ENCODE measurements at regions not wholly inside any gene's neighbourhood (a gene's known extent, or its start where the extent isn't known, plus 50 kb on each side); places are given as distances from the start of the nearest gene placed in this dataset.

DNA sequence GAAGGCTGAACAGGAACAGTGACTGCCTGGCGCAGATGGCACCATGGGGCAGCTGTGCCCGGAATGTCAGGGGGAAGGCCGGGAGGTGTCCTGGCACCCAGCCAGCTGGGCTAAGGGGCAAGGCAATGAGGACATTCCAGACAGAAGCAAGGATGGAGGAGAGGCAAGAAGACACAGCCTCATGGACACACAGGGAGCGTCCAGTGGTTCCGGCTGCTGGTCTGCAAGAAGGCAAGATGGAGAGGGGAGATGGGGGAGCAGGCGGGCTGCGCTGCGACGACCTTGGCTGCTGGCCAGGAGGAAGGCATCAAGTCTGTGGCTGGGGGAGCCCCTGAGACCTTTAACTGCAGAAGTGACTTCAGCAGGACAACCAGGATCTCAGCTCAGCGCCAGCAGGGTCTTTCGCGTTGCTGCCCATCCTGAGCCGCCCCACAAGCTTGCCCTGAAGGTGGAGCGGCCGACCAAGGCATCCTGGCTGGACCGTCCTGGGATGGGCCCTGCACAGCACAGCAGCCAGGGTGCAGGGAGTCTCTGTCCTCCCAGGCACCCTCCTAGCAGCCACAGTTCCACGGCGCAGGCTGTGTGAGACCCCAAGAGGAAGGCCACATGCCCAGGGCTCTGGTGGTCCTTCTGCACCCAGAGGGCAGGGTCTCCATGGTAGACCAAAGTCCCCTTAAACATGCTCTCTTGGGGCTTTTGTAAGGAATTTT lies 531.7 kb downstream of the BRD1 start:
- H3K27me3 ChIP-seq, result peaks cover 0 to 10% (median 0%) of the 10 kb centered on the region in 11 experiments; a peak in 2 of 22 replicates
- H3K4me2 ChIP-seq, result no peak overlapping the region
- no peak overlapping the region for H3K4me3 ChIP-seq
- peaks cover 28 to 40% (median 33%) of the 10 kb centered on the region in 11 experiments for H3K9me3 ChIP-seq (replicated peaks in 1 of 11)
- H3K9ac ChIP-seq, result no peak overlapping the region
- no peaks in the 10 kb centered on the region for H4K20me1 ChIP-seq
- peaks cover 9 to 35% (median 21%) of the 10 kb centered on the region in 10 experiments for H3K4me1 ChIP-seq
- H3K36me3 ChIP-seq, result no peaks in the 10 kb centered on the region
- no peak for TF ChIP-seq Cebpa-rat (IDR thresholded peaks at IDR 0.05)
- H3K27ac ChIP-seq, result no peak overlapping the region

DNA sequence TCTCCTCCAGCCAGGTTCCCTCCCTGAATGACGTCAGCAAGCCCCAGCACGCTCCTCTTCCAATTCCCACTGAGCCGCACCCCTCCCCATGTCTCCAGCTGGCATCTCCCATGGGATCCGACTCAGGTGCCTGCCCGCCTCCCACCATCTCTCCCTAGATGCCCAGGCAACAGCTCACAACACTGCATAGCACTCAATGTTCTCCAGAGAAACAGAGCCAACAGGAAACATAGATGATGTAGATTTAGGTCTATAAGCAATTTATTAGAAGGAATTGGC lies 532.3 kb downstream of the BRD1 start:
- Histone ChIP-seq H3K4me2 (no peak overlapping the region), H3K27me3 (peaks cover 0 to 6% (median 0%) of the 10 kb centered on the region in 11 experiments; a peak in 2 of 22 replicates), H3K9ac (no peak overlapping the region), H3K36me3 (no peaks in the 10 kb centered on the region), H3K27ac (no peak overlapping the region), H4K20me1 (no peaks in the 10 kb centered on the region), H3K4me3 (no peak overlapping the region), H3K9me3 (replicated peaks in 1 of 11) (peaks cover 28 to 40% (median 33%) of the 10 kb centered on the region in 11 experiments), H3K4me1 (peaks cover 8 to 29% (median 15%) of the 10 kb centered on the region in 10 experiments)
- no peak for TF ChIP-seq Cebpa-rat (IDR thresholded peaks at IDR 0.05)

DNA sequence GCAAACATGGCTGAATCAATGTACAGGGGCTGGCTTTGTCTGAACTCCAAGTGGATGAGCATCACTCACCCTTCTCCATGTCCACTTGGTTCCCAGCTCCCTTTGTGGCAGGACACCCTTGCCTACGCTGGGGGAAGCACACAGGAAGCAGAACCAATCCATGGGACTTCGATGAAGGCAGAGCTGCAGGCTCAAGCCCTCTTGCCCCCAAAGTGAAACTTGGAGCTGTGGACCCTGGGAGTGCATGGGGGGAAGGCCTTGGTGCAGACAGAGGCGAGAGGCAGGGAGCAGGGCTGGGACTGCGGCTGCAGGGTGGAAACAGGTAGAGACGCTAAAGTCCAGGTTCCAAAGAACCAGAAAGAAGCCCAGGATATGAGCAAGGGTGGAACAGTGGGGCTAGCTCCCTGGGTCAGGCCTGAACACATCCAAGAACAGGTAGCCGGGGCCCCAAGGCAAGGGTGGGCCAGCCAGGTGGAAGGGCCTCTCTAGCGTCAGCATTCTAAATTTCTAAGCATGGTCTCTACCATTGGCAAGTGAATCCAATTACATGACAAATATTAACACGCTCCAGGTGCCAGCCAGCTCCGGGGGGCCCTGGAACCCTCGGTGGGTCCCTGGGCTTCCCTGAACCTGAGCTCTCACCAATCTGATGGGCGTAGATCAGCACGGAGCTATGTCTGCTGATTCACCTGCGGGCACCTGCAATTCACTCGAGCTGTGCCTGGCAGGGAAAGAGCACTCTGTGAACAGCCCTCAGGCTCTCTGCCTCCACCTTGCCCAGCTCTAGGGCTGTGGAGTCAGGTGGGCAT lies 532.8 kb downstream of the BRD1 start:
- H3K27me3 ChIP-seq, result peaks cover 0 to 2% (median 0%) of the 10 kb centered on the region in 11 experiments; a peak in 2 of 22 replicates
- no peak overlapping the region for H3K4me2 ChIP-seq

DNA sequence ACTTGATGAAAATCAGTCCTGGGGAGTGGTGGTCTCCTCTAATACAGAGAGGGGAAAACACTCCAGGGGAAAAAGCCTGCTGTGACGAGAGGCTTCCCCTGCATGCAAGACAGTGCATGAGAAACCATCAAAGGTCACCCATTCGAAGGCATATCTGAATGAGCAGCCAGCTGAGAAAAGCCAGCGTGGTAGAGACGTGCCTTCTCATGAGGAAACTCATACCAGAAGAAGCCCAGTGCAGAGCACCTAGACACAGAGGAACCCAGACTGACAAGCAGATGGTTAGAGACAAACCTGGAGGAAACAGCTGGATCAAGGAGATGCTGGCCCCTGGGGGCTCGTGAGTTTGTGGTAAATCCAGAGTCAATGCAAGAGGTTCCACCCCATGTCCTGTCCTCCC lies 534.8 kb downstream of the BRD1 start:
- H3K4me2 ChIP-seq, result peak overlapping the region in 3 of 11 experiments; percentile 4 to 37 (median 26); a peak in 3 of 22 replicates
- H4K20me1 ChIP-seq, result no peaks in the 10 kb centered on the region
- no peaks in the 10 kb centered on the region for H3K36me3 ChIP-seq
- H3K9ac ChIP-seq, result no peak overlapping the region
- peaks cover 0 to 7% (median 0%) of the 10 kb centered on the region in 10 experiments; a peak in 2 of 20 replicates for H3K4me1 ChIP-seq
- TF ChIP-seq Cebpa-rat (IDR thresholded peaks at IDR 0.05), result no peak
- H3K9me3 ChIP-seq (replicated peaks in 1 of 11), result peaks cover 28 to 40% (median 33%) of the 10 kb centered on the region in 11 experiments
- H3K27me3 ChIP-seq, result no peaks in the 10 kb centered on the region
- H3K27ac ChIP-seq, result no peak overlapping the region
- H3K4me3 ChIP-seq, result no peak overlapping the region

More for the DNA sequence above, 532.8 kb downstream of the BRD1 start:
- TF ChIP-seq Cebpa-rat (IDR thresholded peaks at IDR 0.05), result no peak
- no peak overlapping the region for H3K4me3 ChIP-seq
- H3K9ac ChIP-seq, result no peak overlapping the region
- H3K36me3 ChIP-seq, result no peaks in the 10 kb centered on the region
- H3K4me1 ChIP-seq, result peaks cover 3 to 23% (median 10%) of the 10 kb centered on the region in 10 experiments; a peak in 19 of 20 replicates
- H4K20me1 ChIP-seq, result no peaks in the 10 kb centered on the region
- H3K27ac ChIP-seq, result no peak overlapping the region
- H3K9me3 ChIP-seq (replicated peaks in 1 of 11), result peaks cover 28 to 40% (median 33%) of the 10 kb centered on the region in 11 experiments

DNA sequence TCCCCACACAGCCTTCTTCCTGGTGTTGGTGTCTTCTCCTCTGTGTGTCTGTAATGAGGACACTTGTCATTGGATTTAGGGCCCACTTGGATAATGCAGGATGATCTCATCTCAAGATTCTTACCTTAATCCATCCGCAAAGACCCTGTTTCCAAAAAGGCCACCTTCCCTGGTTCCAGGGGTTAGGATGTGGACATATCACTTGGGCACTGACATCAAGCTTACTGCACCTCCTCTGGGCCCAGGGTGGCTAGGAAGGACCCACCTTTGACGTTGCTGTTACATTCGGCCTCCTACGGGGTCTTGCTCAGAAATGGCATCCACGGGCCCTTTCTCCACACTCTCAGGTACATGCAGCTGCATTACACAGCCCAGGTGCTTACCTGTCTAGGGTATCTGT lies 535.9 kb downstream of the BRD1 start:
- no peaks in the 10 kb centered on the region for H4K20me1 ChIP-seq
- H3K4me3 ChIP-seq, result no peak overlapping the region
- H3K36me3 ChIP-seq, result no peaks in the 10 kb centered on the region
- no peak overlapping the region for H3K4me2 ChIP-seq
- TF ChIP-seq Cebpa-rat (IDR thresholded peaks at IDR 0.05), result no peak
- peaks cover 28 to 40% (median 33%) of the 10 kb centered on the region in 11 experiments for H3K9me3 ChIP-seq (replicated peaks in 1 of 11)
- H3K9ac ChIP-seq, result no peak overlapping the region
- H3K27me3 ChIP-seq, result no peaks in the 10 kb centered on the region
- H3K27ac ChIP-seq, result no peak overlapping the region
- peaks cover 0 to 7% (median 0%) of the 10 kb centered on the region in 10 experiments; a peak in 2 of 20 replicates for H3K4me1 ChIP-seq

DNA sequence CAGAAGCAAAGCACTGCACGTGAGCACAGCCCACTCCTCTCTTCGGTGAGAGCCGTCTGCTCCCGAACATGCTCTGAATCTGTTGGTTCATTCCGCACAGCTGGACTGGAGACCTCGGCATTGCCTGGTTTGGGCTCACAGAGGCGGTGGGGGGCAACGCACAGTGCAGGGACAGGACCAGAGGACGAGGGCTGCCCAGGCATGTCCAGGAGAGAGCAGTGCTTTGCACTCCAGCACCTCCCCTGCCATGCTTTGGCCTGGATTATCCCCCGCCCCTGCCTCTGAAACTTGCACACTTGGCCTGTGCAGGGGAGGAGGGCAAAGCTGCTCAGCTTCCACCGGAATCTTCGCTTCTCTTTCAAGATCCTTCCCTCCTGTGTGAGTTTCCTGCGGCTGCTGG lies 536.5 kb downstream of the BRD1 start:
- Histone ChIP-seq H3K4me1 (peaks cover 0 to 7% (median 0%) of the 10 kb centered on the region in 10 experiments; a peak in 2 of 20 replicates), H3K9me3 (replicated peaks in 1 of 11) (peaks cover 28 to 40% (median 33%) of the 10 kb centered on the region in 11 experiments), H3K27ac (no peak overlapping the region), H3K36me3 (no peaks in the 10 kb centered on the region), H3K4me2 (no peak overlapping the region), H3K27me3 (no peaks in the 10 kb centered on the region; a peak in 1 of 22 replicates), H4K20me1 (no peaks in the 10 kb centered on the region), H3K4me3 (no peak overlapping the region), H3K9ac (no peak overlapping the region)
- TF ChIP-seq Cebpa-rat (IDR thresholded peaks at IDR 0.05), result no peak

DNA sequence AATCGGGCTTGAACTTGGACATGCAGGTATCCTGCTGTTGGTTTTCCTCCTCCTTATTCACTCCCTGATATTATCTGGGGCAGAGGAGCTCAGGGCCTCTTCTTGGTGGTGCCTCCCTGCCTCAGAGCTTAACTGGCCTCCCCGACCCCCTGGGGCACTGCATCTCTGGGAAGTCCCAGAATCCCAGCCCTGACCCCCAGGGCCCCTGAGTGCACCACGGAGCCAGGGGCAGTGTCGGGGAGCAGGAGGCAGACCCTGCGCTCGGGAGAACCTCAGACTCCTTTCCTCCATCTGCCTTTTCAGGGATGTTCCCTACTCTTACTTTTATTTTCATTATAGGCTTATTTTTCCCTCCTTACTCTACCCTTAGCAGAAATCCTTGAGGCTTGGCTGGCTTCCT lies 537.0 kb downstream of the BRD1 start:
- H4K20me1 ChIP-seq, result no peaks in the 10 kb centered on the region
- no peak overlapping the region for H3K4me2 ChIP-seq
- H3K27me3 ChIP-seq, result no peaks in the 10 kb centered on the region; a peak in 1 of 22 replicates
- H3K4me3 ChIP-seq, result no peak overlapping the region
- no peak for TF ChIP-seq Cebpa-rat (IDR thresholded peaks at IDR 0.05)
- no peak overlapping the region for H3K9ac ChIP-seq
- H3K9me3 ChIP-seq (replicated peaks in 1 of 11), result peaks cover 28 to 39% (median 33%) of the 10 kb centered on the region in 11 experiments
- H3K27ac ChIP-seq, result no peak overlapping the region
- H3K4me1 ChIP-seq, result peaks cover 0 to 7% (median 0%) of the 10 kb centered on the region in 10 experiments; a peak in 2 of 20 replicates
- H3K36me3 ChIP-seq, result no peaks in the 10 kb centered on the region

DNA sequence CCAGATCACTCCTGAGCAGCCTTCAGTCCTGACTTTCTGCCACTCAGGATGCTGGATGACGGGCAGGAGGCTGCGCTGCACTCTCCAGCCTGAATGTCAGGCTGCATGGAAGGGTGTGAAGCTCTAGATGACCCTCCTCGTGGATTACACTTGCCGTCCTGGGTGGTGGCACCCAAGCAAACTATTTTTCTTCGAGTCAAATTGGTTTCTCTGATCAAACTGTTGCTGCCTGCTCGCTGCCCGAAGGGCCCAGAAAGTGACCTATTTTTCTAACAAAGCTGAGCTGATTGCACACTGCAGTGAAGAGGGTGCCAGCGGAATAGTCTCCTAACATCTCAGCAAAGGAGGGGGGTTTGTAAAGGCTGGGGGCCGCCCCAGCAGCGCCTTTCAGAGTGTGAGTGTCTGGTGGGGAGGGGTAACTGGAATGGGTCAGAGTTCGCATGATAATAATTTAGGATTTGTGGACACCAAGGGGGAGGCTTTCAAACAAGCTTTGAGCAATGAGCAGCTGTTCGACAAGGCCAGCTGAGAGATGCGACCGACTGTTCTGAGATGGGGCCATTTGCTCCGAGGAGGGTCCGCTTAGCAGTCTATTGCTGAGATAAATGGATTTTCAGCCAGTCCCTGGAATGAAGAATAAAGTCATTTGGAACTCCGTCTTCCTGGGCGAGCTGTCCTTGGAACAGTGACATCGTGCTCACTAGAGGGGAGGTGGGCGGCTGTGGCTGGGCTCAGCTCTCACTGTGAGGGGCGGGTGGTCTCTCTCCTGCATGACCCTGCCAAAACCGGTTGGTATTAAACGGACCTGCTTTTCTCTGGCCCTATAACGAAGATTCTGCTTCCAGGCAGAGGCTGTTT lies 537.6 kb downstream of the BRD1 start:
- H3K36me3 ChIP-seq, result no peaks in the 10 kb centered on the region
- no peak overlapping the region for H3K4me3 ChIP-seq
- H4K20me1 ChIP-seq, result no peaks in the 10 kb centered on the region
- no peaks in the 10 kb centered on the region; a peak in 1 of 22 replicates for H3K27me3 ChIP-seq
- no peak overlapping the region for H3K4me2 ChIP-seq
- H3K9me3 ChIP-seq (replicated peaks in 1 of 11), result peaks cover 26 to 32% (median 29%) of the 10 kb centered on the region in 11 experiments
- H3K4me1 ChIP-seq, result peaks cover 0 to 7% (median 0%) of the 10 kb centered on the region in 10 experiments; a peak in 2 of 20 replicates
- no peak overlapping the region for H3K9ac ChIP-seq
- TF ChIP-seq Cebpa-rat (IDR thresholded peaks at IDR 0.05), result no peak
- no peak overlapping the region for H3K27ac ChIP-seq
